HG03442 (cell line): ENCODE measurements at regions not wholly inside any gene's neighbourhood (a gene's known extent, or its start where the extent isn't known, plus 50 kb on each side); places are given as distances from the start of the nearest gene placed in this dataset.

ENCODE experiments used
- ATAC-seq: cut with Tn5 transposase; IDR thresholded peaks from one replicate; pipeline ENCODE4 v1.9.1; 2021; ENCODE audit warnings: mild to moderate bottlenecking, moderate library complexity; ENCODE audit not compliant: unreplicated experiment

- ATAC-seq: no peak
Measured at GRCh38 chr6:132005178-132005577, 54.0 kb upstream of the CCN2 start.

GRCh38 chr6:132004668-132005067, 53.5 kb upstream of the CCN2 start:
- ATAC-seq: no peak

GRCh38 chr6:132003516-132004178, 52.5 kb upstream of the CCN2 start:
- no peak for ATAC-seq
